Kidney (tissue), 13 donors: ENCODE measurements at regions not wholly inside any gene's neighbourhood (a gene's known extent, or its start where the extent isn't known, plus 50 kb on each side); places are given as distances from the start of the nearest gene placed in this dataset.

Experiments used
- DNase-seq, 5 donors: peaks; one replicate each; pipeline ENCODE4 v3.0.0-alpha.2; 2013 to 2020
- FAIRE-seq: peaks from 2 replicates; lab custom pipeline; 2012; peaks lifted over from hg19 to GRCh38; lab: Jason Lieb, UNC
- H3K27ac ChIP-seq, 2 donors: one replicate each; pipeline ENCODE4 v1.7.0; 2013; ENCODE audit warnings: low read depth in 2 of 2, low read length in 2 of 2, inconsistent platforms in 1 of 2
- H3K27me3 ChIP-seq: one replicate; pipeline ENCODE4 v1.7.1; 2013; ENCODE audit warnings: low read length, inconsistent platforms; ENCODE audit not compliant: control insufficient read depth, insufficient read depth
- H3K36me3 ChIP-seq, 3 donors: one replicate each; pipeline versions ENCODE4 v1.7.0 to v1.7.1; 2013; ENCODE audit warnings: low read length in 3 of 3, control low read depth in 1 of 3, inconsistent platforms in 1 of 3; ENCODE audit not compliant: insufficient read depth in 3 of 3, control insufficient read depth in 2 of 3
- H3K4me1 ChIP-seq, 3 donors: one replicate each; pipeline versions ENCODE4 v1.7.0 to v1.7.1; 2013; ENCODE audit warnings: low read length in 3 of 3, inconsistent platforms in 1 of 3, low read depth in 1 of 3; ENCODE audit not compliant: control insufficient read depth in 2 of 3, insufficient read depth in 2 of 3
- H3K4me3 ChIP-seq, 3 donors: one replicate each; pipeline versions ENCODE4 v1.7.0 to v1.8.1; 2013; ENCODE audit warnings: low read length in 3 of 3, control low read depth in 1 of 3, inconsistent platforms in 1 of 3
- H3K9ac ChIP-seq, 3 donors: one replicate each; pipeline versions ENCODE4 v1.7.0 to v1.7.1; 2013; ENCODE audit warnings: low read length in 3 of 3, control low read depth in 1 of 3, inconsistent platforms in 1 of 3
- H3K9me3 ChIP-seq, 3 donors: one replicate each; pipeline versions ENCODE4 v1.7.0 to v1.7.1; 2013; ENCODE audit warnings: low read length in 3 of 3, control low read depth in 1 of 3, inconsistent platforms in 1 of 3; ENCODE audit not compliant: control insufficient read depth in 2 of 3, insufficient read depth in 1 of 3
- CTCF ChIP-seq: IDR thresholded peaks from 3 replicates; pipeline ENCODE4 v1.5.1; 2012; ENCODE audit warnings: mild to moderate bottlenecking, moderate library complexity, borderline replicate concordance; ENCODE audit not compliant: insufficient read depth; ENCODE audit errors: extremely low read depth
- intact Hi-C: fragments of 100-400 bp; cut with DNase I; formaldehyde crosslinking; loops from one replicate; pipeline ENCODE4 v1.11.1; 2022
- donor health status: control.
- donor health status: control.
- donor health status: control.
- donor health status: control.
- donor health status: control.
- donor health status: DM: yes; HTN: yes; CAD: no.
- donor health status: Normal renal cell carcinoma (clear cell type).

GRCh38 chr14:35471803-35472202 lies 62.2 kb upstream of the INSM2 start:
- TF ChIP-seq CTCF: no peak

GRCh38 chr14:35474323-35474722 lies 59.6 kb upstream of the INSM2 start:
- H3K9ac ChIP-seq: no peak overlapping the region
- H3K4me1 ChIP-seq: no peaks in the 10 kb centered on the region
- H3K27me3 ChIP-seq: no peaks in the 10 kb centered on the region
- no peak for TF ChIP-seq CTCF
- intact Hi-C loops: no loop called here
- no peak for DNase-seq
- no peaks in the 10 kb centered on the region for H3K36me3 ChIP-seq
- H3K27ac ChIP-seq: no peak overlapping the region
- FAIRE-seq: no peak
- H3K9me3 ChIP-seq: no peaks in the 10 kb centered on the region
- no peak overlapping the region for H3K4me3 ChIP-seq

More at GRCh38 chr14:35471803-35472202, 62.2 kb upstream of the INSM2 start:
- Histone ChIP-seq H3K4me3 (no peak overlapping the region), H3K9ac (no peak overlapping the region), H3K9me3 (no peaks in the 10 kb centered on the region), H3K36me3 (no peaks in the 10 kb centered on the region), H3K27me3 (no peaks in the 10 kb centered on the region), H3K27ac (no peak overlapping the region), H3K4me1 (no peaks in the 10 kb centered on the region)
- FAIRE-seq (no peak), DNase-seq (no peak)
- intact Hi-C loops: no loop called here

GRCh38 chr14:35480119-35480769 lies 53.7 kb upstream of the INSM2 start:
- intact Hi-C loops: no loop called here
- H3K27ac ChIP-seq: no peak overlapping the region
- DNase-seq (no peak), FAIRE-seq (no peak)
- no peaks in the 10 kb centered on the region for H3K36me3 ChIP-seq
- no peak overlapping the region for H3K9ac ChIP-seq
- H3K4me1 ChIP-seq: no peaks in the 10 kb centered on the region
- H3K4me3 ChIP-seq: no peak overlapping the region
- H3K27me3 ChIP-seq: no peaks in the 10 kb centered on the region
- no peaks in the 10 kb centered on the region for H3K9me3 ChIP-seq
- TF ChIP-seq CTCF: no peak
